Hepatocyte (in vitro differentiated cells): ENCODE measurements at regions not wholly inside any gene's neighbourhood (a gene's known extent, or its start where the extent isn't known, plus 50 kb on each side); places are given as distances from the start of the nearest gene placed in this dataset.

Experiments used
- DNase-seq: peaks from one replicate; pipeline ENCODE4 v3.0.0-alpha.2; 2016; ENCODE audit warnings: low spot score
- H2AFZ ChIP-seq: fragments of 200-600 bp; sonication (generic); 2 replicates; pipeline ENCODE4 v1.6.0; 2016; ENCODE audit warnings: antibody characterized with exemption, mild to moderate bottlenecking
- H3K27ac ChIP-seq: fragments of 200-600 bp; sonication (generic); 2 replicates; pipeline ENCODE4 v1.5.1; 2016; ENCODE audit warnings: mild to moderate bottlenecking
- H3K27me3 ChIP-seq: fragments of 200-600 bp; sonication (generic); 2 replicates; pipeline ENCODE4 v1.6.1; 2016
- H3K36me3 ChIP-seq: fragments of 200-600 bp; sonication (generic); replicated peaks from 2 replicates; pipeline ENCODE4 v1.5.1; 2016; ENCODE audit warnings: low read depth; ENCODE audit not compliant: insufficient read depth
- H3K4me1 ChIP-seq: fragments of 200-600 bp; sonication (generic); 2 replicates; pipeline ENCODE4 v1.5.1; 2016; ENCODE audit warnings: mild to moderate bottlenecking, moderate library complexity; ENCODE audit not compliant: insufficient read depth
- H3K4me2 ChIP-seq: fragments of 200-600 bp; sonication (generic); 2 replicates; pipeline ENCODE4 v1.6.0; 2016
- H3K4me3 ChIP-seq: fragments of 200-600 bp; sonication (generic); 2 replicates; pipeline ENCODE4 v1.5.1; 2016; ENCODE audit warnings: mild to moderate bottlenecking
- H3K79me2 ChIP-seq: fragments of 200-600 bp; sonication (generic); 2 replicates; pipeline ENCODE4 v1.6.0; 2017; ENCODE audit warnings: mild to moderate bottlenecking
- H3K9me2 ChIP-seq: fragments of 200-600 bp; sonication (generic); replicated peaks from 2 replicates; pipeline ENCODE4 v1.6.0; 2017; ENCODE audit warnings: mild to moderate bottlenecking; ENCODE audit not compliant: insufficient read depth
- H3K9me3 ChIP-seq: fragments of 200-600 bp; sonication (generic); 2 replicates; pipeline ENCODE4 v1.5.1; 2016; ENCODE audit warnings: low read depth, mild to moderate bottlenecking
- H4K20me1 ChIP-seq: fragments of 200-600 bp; sonication (generic); 2 replicates; pipeline ENCODE4 v1.6.0; 2016; ENCODE audit warnings: mild to moderate bottlenecking; ENCODE audit not compliant: insufficient read depth, poor library complexity, severe bottlenecking
- CTCF ChIP-seq: fragments of 200-600 bp; sonication (generic); IDR thresholded peaks from 2 replicates; pipeline ENCODE4 v1.5.1; 2016; ENCODE audit warnings: antibody characterized with exemption, mild to moderate bottlenecking; ENCODE audit not compliant: poor library complexity
- EZH2 ChIP-seq: fragments of 200-600 bp; sonication (generic); IDR thresholded peaks from 2 replicates; pipeline ENCODE4 v1.6.1; 2016; ENCODE audit warnings: antibody characterized with exemption, mild to moderate bottlenecking, borderline replicate concordance
- EZH2phosphoT487 ChIP-seq: fragments of 200-600 bp; sonication (generic); IDR thresholded peaks from one replicate; pipeline ENCODE4 v1.6.1; 2018; ENCODE audit warnings: antibody characterized with exemption, mild to moderate bottlenecking, low read depth, moderate library complexity; ENCODE audit not compliant: unreplicated experiment, severe bottlenecking
- WGBS: methylation state at CpG from one replicate; pipeline ENCODE4 v1.1.6; 2016; ENCODE audit warnings: low lambda C conversion rate; ENCODE audit errors: missing lambda C conversion rate; 5-methylcytosine and 5-hydroxymethylcytosine counted together

- Histone ChIP-seq H3K9me3 (no peaks in the 10 kb centered on the region), H3K27me3 (no peaks in the 10 kb centered on the region), H3K4me1 (no peaks in the 10 kb centered on the region), H2AFZ (no peak overlapping the region), H3K9me2 (no peaks in the 10 kb centered on the region), H3K36me3 (no peaks in the 10 kb centered on the region), H3K79me2 (no peaks in the 10 kb centered on the region), H3K27ac (no peak overlapping the region), H4K20me1 (no peaks in the 10 kb centered on the region), H3K4me3 (no peak overlapping the region), H3K4me2 (no peak overlapping the region)
- TF ChIP-seq EZH2 (no peak), CTCF (no peak), EZH2phosphoT487 (no peak)
- no peak for DNase-seq
- WGBS = over 99% methylated on average over 5 of the region's 5 CpGs
Measured at GRCh38 chr2:15882761-15883497, 57.4 kb upstream of the MYCN start.

- no peaks in the 10 kb centered on the region for H3K4me1 ChIP-seq
- H4K20me1 ChIP-seq = no peaks in the 10 kb centered on the region
- no peaks in the 10 kb centered on the region for H3K36me3 ChIP-seq
- TF ChIP-seq EZH2phosphoT487 = no peak
- no peak for TF ChIP-seq EZH2
- no peak for TF ChIP-seq CTCF
- 94% methylated on average over 2 of the region's 2 CpGs for WGBS
- no peaks in the 10 kb centered on the region for H3K27me3 ChIP-seq
- no peaks in the 10 kb centered on the region for H3K79me2 ChIP-seq
- no peak overlapping the region for H3K27ac ChIP-seq
- H2AFZ ChIP-seq = no peak overlapping the region
- H3K4me3 ChIP-seq = no peak overlapping the region
- no peaks in the 10 kb centered on the region for H3K9me3 ChIP-seq
- H3K9me2 ChIP-seq = no peaks in the 10 kb centered on the region
- DNase-seq = no peak
- no peak overlapping the region for H3K4me2 ChIP-seq
Measured at GRCh38 chr2:15883684-15884083, 56.7 kb upstream of the MYCN start.

GRCh38 chr2:15884790-15885189 lies 55.6 kb upstream of the MYCN start:
- Histone ChIP-seq H3K4me3 (no peak overlapping the region), H3K4me2 (no peak overlapping the region), H2AFZ (no peak overlapping the region), H3K79me2 (no peaks in the 10 kb centered on the region), H4K20me1 (no peaks in the 10 kb centered on the region), H3K4me1 (no peaks in the 10 kb centered on the region), H3K9me3 (no peaks in the 10 kb centered on the region), H3K27ac (no peak overlapping the region), H3K9me2 (no peaks in the 10 kb centered on the region), H3K27me3 (no peaks in the 10 kb centered on the region), H3K36me3 (no peaks in the 10 kb centered on the region)
- 96% methylated on average over 2 of the region's 2 CpGs for WGBS
- TF ChIP-seq EZH2 = no peak
- no peak for TF ChIP-seq CTCF
- TF ChIP-seq EZH2phosphoT487 = no peak
- no peak for DNase-seq

GRCh38 chr2:15886231-15886630 lies 54.1 kb upstream of the MYCN start:
- H3K27ac ChIP-seq = no peak overlapping the region
- H3K36me3 ChIP-seq = no peaks in the 10 kb centered on the region
- H3K79me2 ChIP-seq = no peaks in the 10 kb centered on the region
- no peak for TF ChIP-seq CTCF
- TF ChIP-seq EZH2phosphoT487 = no peak
- no peak for TF ChIP-seq EZH2
- no peak overlapping the region for H3K4me3 ChIP-seq
- H2AFZ ChIP-seq = no peak overlapping the region
- WGBS = 79% methylated on average over 6 of the region's 6 CpGs
- H3K9me2 ChIP-seq = no peaks in the 10 kb centered on the region
- H3K4me1 ChIP-seq = peaks cover 7% of the 10 kb centered on the region
- no peak overlapping the region for H3K4me2 ChIP-seq
- no peaks in the 10 kb centered on the region for H3K9me3 ChIP-seq
- H4K20me1 ChIP-seq = no peaks in the 10 kb centered on the region
- DNase-seq = no peak
- H3K27me3 ChIP-seq = no peaks in the 10 kb centered on the region
